ENCODE measurements at regions not wholly inside any gene's neighbourhood (a gene's known extent, or its start where the extent isn't known, plus 50 kb on each side); places are given as distances from the start of the nearest gene placed in this dataset.
A peak's percentile ranks its signal among the peaks of the same experiment; 100 is the strongest.

- no peak for FAIRE-seq
- H3K9ac ChIP-seq (ENCODE audit: low read length) = no peak overlapping the region
- no peaks in the 10 kb centered on the region for H3K9me3 ChIP-seq (ENCODE audit: insufficient read depth, low read depth, low read length)
- H3K27me3 Mint-ChIP-seq (ENCODE audit: low read depth, unreplicated experiment) = no peaks in the 10 kb centered on the region
- no peak overlapping the region for H2AFZ ChIP-seq (ENCODE audit: low read depth, low read length)
- H3K4me2 ChIP-seq (ENCODE audit: low read length) = peak overlapping the region; percentile 83
- H3K27me3 ChIP-seq (ENCODE audit: insufficient read depth, low read length) = no peaks in the 10 kb centered on the region
- peaks cover 21% of the 10 kb centered on the region for H3K36me3 ChIP-seq (ENCODE audit: insufficient read depth, low read length)
- H3K9me3 Mint-ChIP-seq (ENCODE audit: unreplicated experiment) = no peaks in the 10 kb centered on the region
- no peak overlapping the region for H3K4me3 ChIP-seq (ENCODE audit: insufficient read depth, low read depth, low read length)
- peaks cover 100% of the 10 kb centered on the region for H3K79me2 ChIP-seq (ENCODE audit: insufficient read depth, low read length)
- peaks cover 17% of the 10 kb centered on the region for H3K36me3 Mint-ChIP-seq (ENCODE audit: low read depth, unreplicated experiment)
- H4K20me1 ChIP-seq (ENCODE audit: insufficient read depth, low read length) = peaks cover 75% of the 10 kb centered on the region
- peaks cover 33% of the 10 kb centered on the region for H3K4me1 ChIP-seq (ENCODE audit: insufficient read depth, low read length)
- H3K27ac ChIP-seq (ENCODE audit: low read depth, low read length) = no peak overlapping the region
- H3K27ac Mint-ChIP-seq (ENCODE audit: unreplicated experiment) = no peak overlapping the region
- no peak for TF ChIP-seq EZH2 (IDR thresholded peaks at IDR 0.05; ENCODE audit: insufficient read depth, low read length)
- TF ChIP-seq CTCF (IDR thresholded peaks at IDR 0.05; ENCODE audit: insufficient read depth, low read depth, low read length) = no peak
- H3K4me1 Mint-ChIP-seq (ENCODE audit: low read depth, unreplicated experiment) = peaks cover 25% of the 10 kb centered on the region
- no peak for DNase-seq (ENCODE audit: low read depth)
- peak overlapping the region; percentile 95 for H3K4me3 Mint-ChIP-seq (ENCODE audit: unreplicated experiment)
Measured at GRCh38 chr1:9179463-9180110, 50.7 kb upstream of the GPR157 start.

- TF ChIP-seq EZH2 (IDR thresholded peaks at IDR 0.05; ENCODE audit: insufficient read depth, low read length) (no peak), CTCF (IDR thresholded peaks at IDR 0.05; ENCODE audit: insufficient read depth, low read depth, low read length) (no peak)
- peaks cover 75% of the 10 kb centered on the region for H4K20me1 ChIP-seq (ENCODE audit: insufficient read depth, low read length)
- H3K4me1 ChIP-seq (ENCODE audit: insufficient read depth, low read length) = peaks cover 33% of the 10 kb centered on the region
- peaks cover 100% of the 10 kb centered on the region for H3K79me2 ChIP-seq (ENCODE audit: insufficient read depth, low read length)
- no peak overlapping the region for H3K27ac ChIP-seq (ENCODE audit: low read depth, low read length)
- peak overlapping the region; percentile 72 for H3K4me3 ChIP-seq (ENCODE audit: insufficient read depth, low read depth, low read length)
- Mint-ChIP-seq H3K4me1 (ENCODE audit: low read depth, unreplicated experiment) (peaks cover 25% of the 10 kb centered on the region), H3K27me3 (ENCODE audit: low read depth, unreplicated experiment) (no peaks in the 10 kb centered on the region), H3K27ac (ENCODE audit: unreplicated experiment) (peak overlapping the region; percentile 59), H3K4me3 (ENCODE audit: unreplicated experiment) (peak overlapping the region; percentile 95), H3K9me3 (ENCODE audit: unreplicated experiment) (no peaks in the 10 kb centered on the region), H3K36me3 (ENCODE audit: low read depth, unreplicated experiment) (peaks cover 15% of the 10 kb centered on the region)
- no peak overlapping the region for H2AFZ ChIP-seq (ENCODE audit: low read depth, low read length)
- H3K36me3 ChIP-seq (ENCODE audit: insufficient read depth, low read length) = peaks cover 20% of the 10 kb centered on the region
- no peaks in the 10 kb centered on the region for H3K27me3 ChIP-seq (ENCODE audit: insufficient read depth, low read length)
- DNase-seq (ENCODE audit: low read depth) (peak; percentile 31), FAIRE-seq (no peak)
- no peaks in the 10 kb centered on the region for H3K9me3 ChIP-seq (ENCODE audit: insufficient read depth, low read depth, low read length)
- peak overlapping the region; percentile 85 for H3K9ac ChIP-seq (ENCODE audit: low read length)
- peak overlapping the region; percentile 83 for H3K4me2 ChIP-seq (ENCODE audit: low read length)
Measured at GRCh38 chr1:9180111-9180819, 51.4 kb upstream of the GPR157 start.
